GM12878 (cell line): ENCODE measurements at regions not wholly inside any gene's neighbourhood (a gene's known extent, or its start where the extent isn't known, plus 50 kb on each side); places are given as distances from the start of the nearest gene placed in this dataset.

Source experiments
- ATAC-seq: fragments of 200-7000 bp; cut with Tn5 transposase; 3 replicates; pipeline ENCODE4 v1.9.1; 2020; ENCODE audit warnings: mild to moderate bottlenecking, moderate library complexity
- BruUV-seq: library from RNA; stranded (reverse); fragments of 400-500 nt; replicated peaks from 2 replicates; lab custom pipeline; 2021; lab: Mats Ljungman, UMichigan
- CTCF ChIA-PET: fragments of 300-600 bp; sonication (Branson Sonifier 250); formaldehyde crosslinking; extraction: SDS; loops from one replicate; lab custom pipeline; 2021; ENCODE audit warnings: inconsistent platforms; lab: Yijun Ruan, JAX
- POLR2A ChIA-PET: fragments of 350-600 bp; formaldehyde crosslinking; extraction: SDS; loops from one replicate; lab custom pipeline; 2021; ENCODE audit warnings: inconsistent platforms; lab: Charles Lee
- RAD21 ChIA-PET: fragments of 300-600 bp; sonication (Branson Sonifier 250); formaldehyde crosslinking; loops from one replicate; lab custom pipeline; 2023; ENCODE audit warnings: antibody characterized with exemption; ENCODE audit not compliant: unreplicated experiment; lab: Charles Lee
- SMC1A ChIA-PET: fragments of 300-600 bp; sonication (Branson Sonifier 250); formaldehyde crosslinking; loops from one replicate; lab custom pipeline; 2023; ENCODE audit not compliant: unreplicated experiment, uncharacterized antibody; lab: Charles Lee
- DNase-seq: peaks from one replicate; pipeline ENCODE4 v3.0.0-alpha.2; 2011; ENCODE audit warnings: low read depth, low spot score
- FAIRE-seq: peaks from 3 replicates; lab custom pipeline; 2011; peaks lifted over from hg19 to GRCh38; lab: Jason Lieb, UNC
- H2AFZ ChIP-seq: 2 replicates; pipeline ENCODE4 v1.6.0; 2011; ENCODE audit warnings: low read depth, low read length, control low read depth; ENCODE audit not compliant: control insufficient read depth
- H3K27ac ChIP-seq: 2 replicates; pipeline ENCODE4 v1.5.1; 2011; ENCODE audit warnings: control low read depth; ENCODE audit not compliant: control insufficient read depth, insufficient read depth
- H3K27me3 ChIP-seq, 2 experiments: replicated peaks in 1 of 2; 2 replicates each; pipeline versions ENCODE4 v1.6.0 to v1.6.1; 2011; ENCODE audit warnings: low read length in 1 of 2; ENCODE audit not compliant: control insufficient read depth in 2 of 2, insufficient read depth in 2 of 2
- H3K36me3 ChIP-seq, 2 experiments: 2 replicates each; pipeline ENCODE4 v1.5.1; 2011; ENCODE audit warnings: low read length in 1 of 2; ENCODE audit not compliant: control insufficient read depth in 2 of 2, insufficient read depth in 2 of 2
- H3K4me1 ChIP-seq: 2 replicates; pipeline ENCODE4 v1.6.1; 2011; ENCODE audit warnings: mild to moderate bottlenecking, low read length, moderate library complexity, mixed read lengths; ENCODE audit not compliant: control insufficient read depth, insufficient read depth
- H3K4me2 ChIP-seq: 2 replicates; pipeline ENCODE4 v1.6.0; 2011; ENCODE audit warnings: control low read depth; ENCODE audit not compliant: control insufficient read depth, insufficient read depth
- H3K4me3 ChIP-seq: fragments of 200-600 bp; sonication (generic); 2 replicates; pipeline ENCODE4 v1.5.1; 2016
- H3K79me2 ChIP-seq: 2 replicates; pipeline ENCODE4 v1.6.0; 2011; ENCODE audit warnings: low read length; ENCODE audit not compliant: control insufficient read depth, insufficient read depth
- H3K9ac ChIP-seq: 2 replicates; pipeline ENCODE4 v1.8.0; 2011; ENCODE audit warnings: low read length, control low read depth, mixed read lengths; ENCODE audit not compliant: control insufficient read depth, insufficient read depth
- H3K9me3 ChIP-seq: replicated peaks from 3 replicates; pipeline ENCODE4 v1.5.1; 2011; ENCODE audit warnings: mild to moderate bottlenecking, low read length; ENCODE audit not compliant: control insufficient read depth, insufficient read depth
- H4K20me1 ChIP-seq: 2 replicates; pipeline ENCODE4 v1.6.0; 2011; ENCODE audit not compliant: control insufficient read depth, insufficient read depth
- CREM ChIP-seq: IDR thresholded peaks from 2 replicates; pipeline ENCODE4 v1.6.1; 2014; ENCODE audit warnings: antibody characterized with exemption, low read depth
- SREBF2 ChIP-seq: IDR thresholded peaks from 2 replicates; pipeline ENCODE4 v1.6.1; 2012; ENCODE audit warnings: mild to moderate bottlenecking, low read length
- ZNF217 ChIP-seq: fragments of 450-650 bp; IDR thresholded peaks from 2 replicates; pipeline ENCODE4 v1.6.1; 2017; ENCODE audit warnings: antibody characterized with exemption, mild to moderate bottlenecking
- WGBS: methylation state at CpG from one replicate; pipeline ENCODE4 v1.1.6; 2016; ENCODE audit warnings: low lambda C conversion rate; ENCODE audit not compliant: insufficient replicate concordance, insufficient coverage; ENCODE audit errors: missing lambda C conversion rate; 5-methylcytosine and 5-hydroxymethylcytosine counted together
- in situ Hi-C: fragments of 300-500 bp; cut with MboI; formaldehyde crosslinking; loops from 9 replicates; pipeline ENCODE4 v1.14.3; 2018; ENCODE audit warnings: mixed read lengths
- intact Hi-C: fragments of 100-400 bp; cut with micrococcal nuclease; formaldehyde crosslinking; loops from one replicate; pipeline ENCODE4 v1.14.2; 2022; ENCODE audit not compliant: unreplicated experiment
- TF ChIP-seq, protein P1 (sequence below): IDR thresholded peaks from 2 replicates; pipeline ENCODE4 v1.6.1; 2012; ENCODE audit warnings: improper control_type of control experiment, low read depth, low read length; ENCODE audit not compliant: insufficient replicate concordance

DNA sequence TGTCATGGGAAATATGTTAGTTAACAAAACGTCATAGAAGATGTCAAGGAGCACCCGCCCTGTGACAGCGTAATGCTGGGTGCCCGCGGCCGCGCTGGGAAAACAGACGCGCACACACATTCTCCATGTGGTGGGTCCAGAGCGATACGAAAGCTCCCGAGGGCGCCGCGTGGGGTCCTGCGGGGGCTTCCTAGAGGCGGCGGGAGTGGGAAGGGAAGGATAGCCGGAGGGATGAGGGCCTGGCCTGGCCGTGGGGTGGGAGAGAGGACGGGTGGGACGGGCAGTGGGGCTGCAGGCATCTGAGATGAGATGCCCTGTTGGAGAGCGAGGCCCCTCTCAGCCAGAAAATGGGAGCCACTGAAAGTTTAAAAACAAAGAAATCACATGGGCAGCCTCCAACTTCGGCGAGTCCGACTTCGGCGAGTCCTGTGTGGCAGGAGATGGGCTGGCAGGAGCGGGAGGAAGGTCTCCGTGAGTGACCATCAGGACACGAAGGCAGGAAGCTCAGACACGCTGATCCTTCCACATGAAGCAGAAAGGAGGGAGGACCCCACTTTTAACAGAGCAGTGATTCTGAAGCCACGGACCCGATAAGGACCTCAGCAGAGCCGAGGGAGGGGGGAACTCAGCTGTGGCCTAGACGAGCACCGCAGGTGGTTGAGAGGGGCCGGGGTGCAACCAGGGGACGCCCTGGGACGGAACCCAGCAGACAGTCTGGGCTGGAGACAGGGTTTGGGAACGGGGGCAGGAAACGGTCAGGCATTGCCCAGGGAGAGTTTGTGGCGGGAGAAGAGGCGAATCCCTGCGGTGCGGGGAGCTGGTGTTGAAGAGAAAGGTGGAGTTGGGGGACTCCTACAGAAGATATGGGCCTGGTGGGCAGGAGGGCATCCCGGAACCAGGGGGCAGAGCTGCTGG lies 114.1 kb upstream of the FRMD1 start:
- Histone ChIP-seq H3K4me2 (no peak overlapping the region), H3K4me3 (no peak overlapping the region), H3K4me1 (no peaks in the 10 kb centered on the region), H4K20me1 (no peaks in the 10 kb centered on the region), H3K79me2 (no peaks in the 10 kb centered on the region), H3K27ac (no peak overlapping the region), H2AFZ (no peak overlapping the region), H3K27me3 (no peaks in the 10 kb centered on the region), H3K9ac (no peak overlapping the region), H3K36me3 (no peaks in the 10 kb centered on the region), H3K9me3 (no peaks in the 10 kb centered on the region)
- ChIA-PET SMC1A (no interaction called here), CTCF (no interaction called here), RAD21 (no interaction called here), POLR2A (no interaction called here)
- DNase-seq (no peak), ATAC-seq (no peak), FAIRE-seq (no peak)
- intact Hi-C loops, result no loop called here
- WGBS, result 61% methylated on average over 42 of the region's 47 CpGs
- in situ Hi-C loops, result no loop called here
- BruUV-seq, result no TSS peak
- TF ChIP-seq CREM, result no peak
- no peak for TF ChIP-seq SREBF2
- TF ChIP-seq, protein P1, sequence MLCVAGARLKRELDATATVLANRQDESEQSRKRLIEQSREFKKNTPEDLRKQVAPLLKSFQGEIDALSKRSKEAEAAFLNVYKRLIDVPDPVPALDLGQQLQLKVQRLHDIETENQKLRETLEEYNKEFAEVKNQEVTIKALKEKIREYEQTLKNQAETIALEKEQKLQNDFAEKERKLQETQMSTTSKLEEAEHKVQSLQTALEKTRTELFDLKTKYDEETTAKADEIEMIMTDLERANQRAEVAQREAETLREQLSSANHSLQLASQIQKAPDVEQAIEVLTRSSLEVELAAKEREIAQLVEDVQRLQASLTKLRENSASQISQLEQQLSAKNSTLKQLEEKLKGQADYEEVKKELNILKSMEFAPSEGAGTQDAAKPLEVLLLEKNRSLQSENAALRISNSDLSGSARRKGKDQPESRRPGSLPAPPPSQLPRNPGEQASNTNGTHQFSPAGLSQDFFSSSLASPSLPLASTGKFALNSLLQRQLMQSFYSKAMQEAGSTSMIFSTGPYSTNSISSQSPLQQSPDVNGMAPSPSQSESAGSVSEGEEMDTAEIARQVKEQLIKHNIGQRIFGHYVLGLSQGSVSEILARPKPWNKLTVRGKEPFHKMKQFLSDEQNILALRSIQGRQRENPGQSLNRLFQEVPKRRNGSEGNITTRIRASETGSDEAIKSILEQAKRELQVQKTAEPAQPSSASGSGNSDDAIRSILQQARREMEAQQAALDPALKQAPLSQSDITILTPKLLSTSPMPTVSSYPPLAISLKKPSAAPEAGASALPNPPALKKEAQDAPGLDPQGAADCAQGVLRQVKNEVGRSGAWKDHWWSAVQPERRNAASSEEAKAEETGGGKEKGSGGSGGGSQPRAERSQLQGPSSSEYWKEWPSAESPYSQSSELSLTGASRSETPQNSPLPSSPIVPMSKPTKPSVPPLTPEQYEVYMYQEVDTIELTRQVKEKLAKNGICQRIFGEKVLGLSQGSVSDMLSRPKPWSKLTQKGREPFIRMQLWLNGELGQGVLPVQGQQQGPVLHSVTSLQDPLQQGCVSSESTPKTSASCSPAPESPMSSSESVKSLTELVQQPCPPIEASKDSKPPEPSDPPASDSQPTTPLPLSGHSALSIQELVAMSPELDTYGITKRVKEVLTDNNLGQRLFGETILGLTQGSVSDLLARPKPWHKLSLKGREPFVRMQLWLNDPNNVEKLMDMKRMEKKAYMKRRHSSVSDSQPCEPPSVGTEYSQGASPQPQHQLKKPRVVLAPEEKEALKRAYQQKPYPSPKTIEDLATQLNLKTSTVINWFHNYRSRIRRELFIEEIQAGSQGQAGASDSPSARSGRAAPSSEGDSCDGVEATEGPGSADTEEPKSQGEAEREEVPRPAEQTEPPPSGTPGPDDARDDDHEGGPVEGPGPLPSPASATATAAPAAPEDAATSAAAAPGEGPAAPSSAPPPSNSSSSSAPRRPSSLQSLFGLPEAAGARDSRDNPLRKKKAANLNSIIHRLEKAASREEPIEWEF, result no peak
- no peak for TF ChIP-seq ZNF217
